ENCODE measurements at regions not wholly inside any gene's neighbourhood (a gene's known extent, or its start where the extent isn't known, plus 50 kb on each side); places are given as distances from the start of the nearest gene placed in this dataset.

DNA sequence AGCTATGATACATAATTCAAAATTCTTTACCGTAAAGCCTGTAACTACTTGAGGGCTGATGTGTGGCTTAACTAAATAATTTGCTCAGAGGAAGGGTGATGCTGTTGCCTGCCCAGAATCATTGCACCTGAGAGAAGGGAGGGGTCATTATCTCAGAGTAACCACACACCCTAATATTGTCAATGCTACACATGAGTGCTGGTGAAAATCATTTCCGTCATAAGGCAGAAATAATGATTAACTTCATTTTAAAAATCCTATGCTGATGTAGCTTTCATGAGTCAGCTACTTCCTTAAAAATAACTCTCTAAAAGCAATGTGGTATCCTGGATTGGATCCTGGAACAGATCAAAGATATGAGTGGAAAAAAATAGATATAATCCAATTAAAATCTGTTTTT is 146.4 kb upstream of the FAM83B start:
- TF ChIP-seq, protein P1, sequence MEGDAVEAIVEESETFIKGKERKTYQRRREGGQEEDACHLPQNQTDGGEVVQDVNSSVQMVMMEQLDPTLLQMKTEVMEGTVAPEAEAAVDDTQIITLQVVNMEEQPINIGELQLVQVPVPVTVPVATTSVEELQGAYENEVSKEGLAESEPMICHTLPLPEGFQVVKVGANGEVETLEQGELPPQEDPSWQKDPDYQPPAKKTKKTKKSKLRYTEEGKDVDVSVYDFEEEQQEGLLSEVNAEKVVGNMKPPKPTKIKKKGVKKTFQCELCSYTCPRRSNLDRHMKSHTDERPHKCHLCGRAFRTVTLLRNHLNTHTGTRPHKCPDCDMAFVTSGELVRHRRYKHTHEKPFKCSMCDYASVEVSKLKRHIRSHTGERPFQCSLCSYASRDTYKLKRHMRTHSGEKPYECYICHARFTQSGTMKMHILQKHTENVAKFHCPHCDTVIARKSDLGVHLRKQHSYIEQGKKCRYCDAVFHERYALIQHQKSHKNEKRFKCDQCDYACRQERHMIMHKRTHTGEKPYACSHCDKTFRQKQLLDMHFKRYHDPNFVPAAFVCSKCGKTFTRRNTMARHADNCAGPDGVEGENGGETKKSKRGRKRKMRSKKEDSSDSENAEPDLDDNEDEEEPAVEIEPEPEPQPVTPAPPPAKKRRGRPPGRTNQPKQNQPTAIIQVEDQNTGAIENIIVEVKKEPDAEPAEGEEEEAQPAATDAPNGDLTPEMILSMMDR (IDR thresholded peaks at IDR 0.05): no peak
- TF ChIP-seq POLR2A (IDR thresholded peaks at IDR 0.05): no peak

Measured in body of pancreas (tissue), 4 donors.